ENCODE measurements at regions not wholly inside any gene's neighbourhood (a gene's known extent, or its start where the extent isn't known, plus 50 kb on each side); places are given as distances from the start of the nearest gene placed in this dataset.

- no peak for DNase-seq
- Histone ChIP-seq H3K27ac (no peak overlapping the region), H3K4me1 (no peaks in the 10 kb centered on the region), H3K9me3 (peaks cover 0 to 3% (median 0%) of the 10 kb centered on the region in 4 donors), H3K27me3 (no peaks in the 10 kb centered on the region), H3K36me3 (no peaks in the 10 kb centered on the region), H3K4me3 (no peak overlapping the region)
- WGBS, 2 donors: 75 to 76% methylated on average over 2 of the region's 2 CpGs
- intact Hi-C loops (cut with DNase I): no loop called here
- TF ChIP-seq POLR2AphosphoS5 (IDR thresholded peaks at IDR 0.05): no peak
- TF ChIP-seq POLR2A (IDR thresholded peaks at IDR 0.05): no peak
- no peak for TF ChIP-seq CTCF (IDR thresholded peaks at IDR 0.05)
- TF ChIP-seq EP300 (IDR thresholded peaks at IDR 0.05): no peak
These were observed 336.4 kb upstream of the OPRM1 start for GRCh38 chr6:153702671-153703070.

GRCh38 chr6:153698637-153699036 lies 340.4 kb upstream of the OPRM1 start:
- intact Hi-C loops (cut with DNase I): no loop called here
- Histone ChIP-seq H3K36me3 (no peaks in the 10 kb centered on the region), H3K27me3 (no peaks in the 10 kb centered on the region), H3K27ac (no peak overlapping the region), H3K4me3 (no peak overlapping the region), H3K9me3 (no peaks in the 10 kb centered on the region), H3K4me1 (no peaks in the 10 kb centered on the region)
- no peak for DNase-seq
- WGBS, 2 donors: 92 to 93% methylated on average over 2 of the region's 2 CpGs
- TF ChIP-seq POLR2AphosphoS5 (IDR thresholded peaks at IDR 0.05) (no peak), POLR2A (IDR thresholded peaks at IDR 0.05) (no peak), EP300 (IDR thresholded peaks at IDR 0.05) (no peak), CTCF (IDR thresholded peaks at IDR 0.05) (no peak)

GRCh38 chr6:153698001-153698400 lies 341.0 kb upstream of the OPRM1 start:
- Histone ChIP-seq H3K9me3 (no peaks in the 10 kb centered on the region), H3K36me3 (no peaks in the 10 kb centered on the region), H3K4me1 (no peaks in the 10 kb centered on the region), H3K4me3 (no peak overlapping the region), H3K27ac (no peak overlapping the region), H3K27me3 (no peaks in the 10 kb centered on the region)
- WGBS, 2 donors: 87 to 91% methylated on average over 5 of the region's 5 CpGs
- no peak for TF ChIP-seq POLR2AphosphoS5 (IDR thresholded peaks at IDR 0.05)
- no peak for TF ChIP-seq CTCF (IDR thresholded peaks at IDR 0.05)
- TF ChIP-seq EP300 (IDR thresholded peaks at IDR 0.05): no peak
- no peak for TF ChIP-seq POLR2A (IDR thresholded peaks at IDR 0.05)
- intact Hi-C loops (cut with DNase I): no loop called here
- no peak for DNase-seq

GRCh38 chr6:153677522-153677921 lies 361.5 kb upstream of the OPRM1 start:
- DNase-seq: no peak
- 76 to 82% methylated on average over 2 of the region's 2 CpGs for WGBS, 2 donors
- H3K36me3 ChIP-seq: no peaks in the 10 kb centered on the region
- no peaks in the 10 kb centered on the region for H3K4me1 ChIP-seq
- no peak overlapping the region for H3K4me3 ChIP-seq
- H3K27me3 ChIP-seq: no peaks in the 10 kb centered on the region
- H3K9me3 ChIP-seq: peaks cover 0 to 2% (median 0%) of the 10 kb centered on the region in 4 donors
- intact Hi-C loops (cut with DNase I): no loop called here
- TF ChIP-seq CTCF (IDR thresholded peaks at IDR 0.05) (no peak), POLR2AphosphoS5 (IDR thresholded peaks at IDR 0.05) (no peak), POLR2A (IDR thresholded peaks at IDR 0.05) (no peak), EP300 (IDR thresholded peaks at IDR 0.05) (no peak)
- H3K27ac ChIP-seq: no peak overlapping the region

GRCh38 chr6:153673750-153674149 lies 365.3 kb upstream of the OPRM1 start:
- H3K27ac ChIP-seq: no peak overlapping the region
- H3K36me3 ChIP-seq: no peaks in the 10 kb centered on the region
- no peaks in the 10 kb centered on the region for H3K27me3 ChIP-seq
- DNase-seq: no peak
- H3K4me1 ChIP-seq: no peaks in the 10 kb centered on the region
- 71 to 78% methylated on average over 2 of the region's 2 CpGs for WGBS, 2 donors
- H3K4me3 ChIP-seq: no peak overlapping the region
- intact Hi-C loops (cut with DNase I): no loop called here
- TF ChIP-seq POLR2A (IDR thresholded peaks at IDR 0.05): no peak
- no peak for TF ChIP-seq EP300 (IDR thresholded peaks at IDR 0.05)
- no peak for TF ChIP-seq POLR2AphosphoS5 (IDR thresholded peaks at IDR 0.05)
- TF ChIP-seq CTCF (IDR thresholded peaks at IDR 0.05): no peak
- no peaks in the 10 kb centered on the region for H3K9me3 ChIP-seq
